GM23338 (cell line): ENCODE measurements at regions not wholly inside any gene's neighbourhood (a gene's known extent, or its start where the extent isn't known, plus 50 kb on each side); places are given as distances from the start of the nearest gene placed in this dataset.

Source experiments
- ATAC-seq: fragments of 200-7000 bp; cut with Tn5 transposase; 3 replicates; pipeline ENCODE4 v1.9.1; 2020
- DNase-seq: peaks from one replicate; pipeline ENCODE4 v3.0.0-alpha.2; 2015; ENCODE audit warnings: low spot score
- H2AFZ ChIP-seq: fragments of 200-600 bp; sonication (generic); 2 replicates; pipeline ENCODE4 v1.8.0; 2016; ENCODE audit warnings: antibody characterized with exemption, mild to moderate bottlenecking, moderate library complexity
- H3F3A ChIP-seq: fragments of 200-600 bp; sonication (generic); replicated peaks from 2 replicates; pipeline ENCODE4 v1.8.0; 2017; ENCODE audit warnings: antibody characterized with exemption, mixed run types, low read depth
- H3K27ac ChIP-seq: fragments of 200-600 bp; sonication (generic); 2 replicates; pipeline ENCODE4 v1.6.1; 2016; ENCODE audit warnings: low read depth
- H3K27me3 ChIP-seq: fragments of 200-600 bp; sonication (generic); 2 replicates; pipeline ENCODE4 v1.8.0; 2016; ENCODE audit warnings: mild to moderate bottlenecking, mixed run types, moderate library complexity; ENCODE audit not compliant: insufficient read depth
- H3K36me3 ChIP-seq: fragments of 200-600 bp; sonication (generic); 2 replicates; pipeline ENCODE4 v1.8.0; 2016; ENCODE audit warnings: mild to moderate bottlenecking; ENCODE audit not compliant: insufficient read depth
- H3K4me1 ChIP-seq: fragments of 200-600 bp; sonication (generic); 2 replicates; pipeline ENCODE4 v1.8.0; 2016; ENCODE audit warnings: mild to moderate bottlenecking, moderate library complexity; ENCODE audit not compliant: insufficient read depth
- H3K4me2 ChIP-seq: fragments of 200-600 bp; sonication (generic); 2 replicates; pipeline ENCODE4 v1.7.1; 2017; ENCODE audit warnings: mixed run types
- H3K4me3 ChIP-seq: fragments of 200-600 bp; sonication (generic); 2 replicates; pipeline ENCODE4 v1.6.1; 2016; ENCODE audit warnings: mixed run types
- H3K79me2 ChIP-seq: fragments of 200-600 bp; sonication (generic); replicated peaks from 2 replicates; pipeline ENCODE4 v1.8.0; 2017; ENCODE audit warnings: mild to moderate bottlenecking; ENCODE audit not compliant: insufficient read depth
- H3K9me2 ChIP-seq: fragments of 200-600 bp; sonication (generic); 2 replicates; pipeline ENCODE4 v1.8.0; 2017; ENCODE audit not compliant: insufficient read depth
- H4K20me1 ChIP-seq: fragments of 200-600 bp; sonication (generic); replicated peaks from 2 replicates; pipeline ENCODE4 v1.8.0; 2017; ENCODE audit warnings: mild to moderate bottlenecking; ENCODE audit not compliant: insufficient read depth
- H3K27ac Mint-ChIP-seq: 2 replicates; pipeline ENCODE4 v1.8.0; 2020; ENCODE audit warnings: inconsistent platforms, mild to moderate bottlenecking, moderate library complexity, mixed read lengths
- H3K27me3 Mint-ChIP-seq: 3 replicates; pipeline ENCODE4 v1.8.0; 2022; ENCODE audit warnings: low read depth, mild to moderate bottlenecking, moderate library complexity, mixed read lengths, inconsistent platforms; ENCODE audit not compliant: insufficient read depth, poor library complexity
- H3K36me3 Mint-ChIP-seq: 3 replicates; pipeline ENCODE4 v1.8.0; 2021; ENCODE audit warnings: low read depth, mild to moderate bottlenecking, inconsistent platforms, moderate library complexity, mixed read lengths
- H3K4me1 Mint-ChIP-seq: 3 replicates; pipeline ENCODE4 v1.8.0; 2020; ENCODE audit warnings: mild to moderate bottlenecking, inconsistent platforms, mixed read lengths
- H3K4me3 Mint-ChIP-seq: 3 replicates; pipeline ENCODE4 v1.8.0; 2021; ENCODE audit warnings: moderate library complexity, mild to moderate bottlenecking, inconsistent platforms, mixed read lengths
- H3K9me3 Mint-ChIP-seq: 3 replicates; pipeline ENCODE4 v1.8.0; 2020; ENCODE audit warnings: moderate library complexity, mild to moderate bottlenecking, inconsistent platforms, mixed read lengths
- CREB1 ChIP-seq: fragments of 250-450 bp; sonication (Bioruptor Pico); IDR thresholded peaks from 2 replicates; pipeline ENCODE4 v1.5.0; 2020; ENCODE audit warnings: low read depth, mild to moderate bottlenecking, moderate library complexity
- CTCF ChIP-seq, 2 experiments: fragments of 200-600 bp in 1 of 2; sonication (generic) in 1 of 2; conservative IDR thresholded peaks; 2 replicates each; pipeline versions ENCODE4 v1.5.1 to v1.6.1; 2016 to 2017; ENCODE audit warnings: antibody characterized with exemption in 2 of 2, low read depth in 2 of 2, mild to moderate bottlenecking in 2 of 2, moderate library complexity in 1 of 2
- EZH2 ChIP-seq: fragments of 200-600 bp; sonication (generic); IDR thresholded peaks from one replicate; pipeline ENCODE4 v1.8.0; 2017; ENCODE audit warnings: antibody characterized with exemption, mild to moderate bottlenecking, low read depth; ENCODE audit not compliant: unreplicated experiment
- EZH2phosphoT487 ChIP-seq: fragments of 200-600 bp; sonication (generic); IDR thresholded peaks from one replicate; pipeline ENCODE4 v1.8.1; 2018; ENCODE audit warnings: antibody characterized with exemption; ENCODE audit not compliant: unreplicated experiment
- JUNB ChIP-seq: IDR thresholded peaks from one replicate; pipeline ENCODE4 v1.6.1; 2016; ENCODE audit warnings: antibody characterized with exemption; ENCODE audit not compliant: unreplicated experiment
- NANOG ChIP-seq: IDR thresholded peaks from 2 replicates; pipeline ENCODE4 v1.6.1; 2016; ENCODE audit warnings: antibody characterized with exemption, borderline replicate concordance
- POLR2AphosphoS5 ChIP-seq: IDR thresholded peaks from 2 replicates; pipeline ENCODE4 v1.6.1; 2016; ENCODE audit warnings: antibody characterized with exemption, low read depth
- ZNF114 ChIP-seq: fragments of 250-450 bp; sonication (Bioruptor Pico); IDR thresholded peaks from 2 replicates; pipeline ENCODE4 v1.5.0; 2020; ENCODE audit warnings: mild to moderate bottlenecking, moderate library complexity
- ZNF331 ChIP-seq: fragments of 250-450 bp; sonication (Bioruptor Pico); IDR thresholded peaks from 2 replicates; pipeline ENCODE4 v1.5.0; 2020; ENCODE audit warnings: low read depth, mild to moderate bottlenecking, moderate library complexity
- ZNF462 ChIP-seq: fragments of 250-450 bp; sonication (Bioruptor Pico); IDR thresholded peaks from 2 replicates; pipeline ENCODE4 v1.5.0; 2020; ENCODE audit warnings: mild to moderate bottlenecking, moderate library complexity

- H3K27me3 ChIP-seq: no peaks in the 10 kb centered on the region
- peak overlapping the region; percentile 69 for H2AFZ ChIP-seq
- H3K79me2 ChIP-seq: no peaks in the 10 kb centered on the region
- no peak overlapping the region for H3K27ac Mint-ChIP-seq
- no peaks in the 10 kb centered on the region for H3K36me3 Mint-ChIP-seq
- H3K9me2 ChIP-seq: no peaks in the 10 kb centered on the region; the same call in 1 of the 2 replicates
- H3K4me3 ChIP-seq: no peak overlapping the region
- ATAC-seq: no peak
- H3K4me2 ChIP-seq: no peak overlapping the region
- H3F3A ChIP-seq: no peaks in the 10 kb centered on the region
- peaks cover 7% of the 10 kb centered on the region; the same call in 1 of the 3 replicates for H3K9me3 Mint-ChIP-seq
- no peak overlapping the region for H3K27ac ChIP-seq
- DNase-seq: no peak
- no peaks in the 10 kb centered on the region for H4K20me1 ChIP-seq
- TF ChIP-seq JUNB (no peak), EZH2phosphoT487 (no peak), ZNF114 (CRISPR knock-in tag) (no peak), EZH2 (no peak), CREB1 (CRISPR knock-in tag) (no peak), ZNF331 (CRISPR knock-in tag) (no peak), POLR2AphosphoS5 (no peak), NANOG (no peak), CTCF (conservative IDR thresholded peaks at IDR 0.05; ENCODE audit: low read depth in 2 of 2) (no peak), ZNF462 (CRISPR knock-in tag) (no peak)
- H3K4me1 ChIP-seq: peaks cover 7% of the 10 kb centered on the region; the same call in 1 of the 2 replicates
- H3K4me3 Mint-ChIP-seq: no peak overlapping the region
- no peaks in the 10 kb centered on the region for H3K36me3 ChIP-seq
- H3K27me3 Mint-ChIP-seq: peaks cover 11% of the 10 kb centered on the region
- peaks cover 17% of the 10 kb centered on the region for H3K4me1 Mint-ChIP-seq
Observed at GRCh38 chr2:128413718-128414341, 95.2 kb upstream of the HS6ST1 start.
